ENCODE measurements at regions not wholly inside any gene's neighbourhood (a gene's known extent, or its start where the extent isn't known, plus 50 kb on each side); places are given as distances from the start of the nearest gene placed in this dataset.

DNA sequence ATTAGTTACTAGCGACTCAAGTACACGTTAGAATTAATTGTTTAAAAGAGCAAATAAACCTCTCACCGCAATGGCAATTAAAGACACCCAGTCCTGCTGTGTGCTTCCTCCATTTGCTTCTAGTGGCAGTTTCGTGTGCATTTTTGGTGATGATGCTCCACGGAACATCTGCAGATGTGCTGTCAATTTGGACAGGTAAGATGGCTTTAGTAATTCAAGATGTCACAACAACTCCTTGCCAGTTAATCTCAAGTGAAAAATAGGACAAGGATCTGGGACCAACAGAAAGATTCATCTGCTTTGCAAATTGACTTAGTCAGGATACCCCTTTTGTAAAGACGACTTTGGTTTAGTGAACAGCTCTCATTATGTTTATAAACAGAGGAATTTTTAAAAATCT is 320.9 kb downstream of the GABRB3 start:
- TF ChIP-seq, protein P1, sequence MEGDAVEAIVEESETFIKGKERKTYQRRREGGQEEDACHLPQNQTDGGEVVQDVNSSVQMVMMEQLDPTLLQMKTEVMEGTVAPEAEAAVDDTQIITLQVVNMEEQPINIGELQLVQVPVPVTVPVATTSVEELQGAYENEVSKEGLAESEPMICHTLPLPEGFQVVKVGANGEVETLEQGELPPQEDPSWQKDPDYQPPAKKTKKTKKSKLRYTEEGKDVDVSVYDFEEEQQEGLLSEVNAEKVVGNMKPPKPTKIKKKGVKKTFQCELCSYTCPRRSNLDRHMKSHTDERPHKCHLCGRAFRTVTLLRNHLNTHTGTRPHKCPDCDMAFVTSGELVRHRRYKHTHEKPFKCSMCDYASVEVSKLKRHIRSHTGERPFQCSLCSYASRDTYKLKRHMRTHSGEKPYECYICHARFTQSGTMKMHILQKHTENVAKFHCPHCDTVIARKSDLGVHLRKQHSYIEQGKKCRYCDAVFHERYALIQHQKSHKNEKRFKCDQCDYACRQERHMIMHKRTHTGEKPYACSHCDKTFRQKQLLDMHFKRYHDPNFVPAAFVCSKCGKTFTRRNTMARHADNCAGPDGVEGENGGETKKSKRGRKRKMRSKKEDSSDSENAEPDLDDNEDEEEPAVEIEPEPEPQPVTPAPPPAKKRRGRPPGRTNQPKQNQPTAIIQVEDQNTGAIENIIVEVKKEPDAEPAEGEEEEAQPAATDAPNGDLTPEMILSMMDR (IDR thresholded peaks at IDR 0.05; ENCODE audit: insufficient read depth, low read depth, low read length), result no peak
- no peak for DNase-seq (ENCODE audit: low read depth)
- no peak overlapping the region for H3K4me3 ChIP-seq (ENCODE audit: low read depth, low read length)

DNA sequence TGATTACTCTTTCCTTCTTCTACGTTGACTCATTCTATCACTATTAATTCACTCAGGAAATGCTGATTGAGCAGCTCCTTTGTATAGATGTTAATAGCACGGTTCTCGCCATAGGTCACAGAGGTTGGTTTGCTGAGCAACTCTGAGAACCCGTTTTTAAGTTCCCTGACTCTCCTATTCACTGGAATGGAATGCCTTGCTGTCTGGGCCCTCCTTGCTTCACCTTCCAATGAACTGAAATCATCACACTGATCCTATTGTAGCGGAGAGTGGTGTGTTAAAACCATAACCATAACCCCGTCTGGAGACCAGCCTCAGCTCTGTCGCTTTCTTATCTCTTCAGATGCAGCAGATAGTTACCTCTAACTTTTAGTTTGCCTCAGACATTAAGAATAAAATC is 323.6 kb downstream of the GABRB3 start:
- no peak for DNase-seq (ENCODE audit: low read depth)
- TF ChIP-seq, protein P1 (IDR thresholded peaks at IDR 0.05; ENCODE audit: insufficient read depth, low read depth, low read length), result no peak
- no peak overlapping the region for H3K4me3 ChIP-seq (ENCODE audit: low read depth, low read length)

DNA sequence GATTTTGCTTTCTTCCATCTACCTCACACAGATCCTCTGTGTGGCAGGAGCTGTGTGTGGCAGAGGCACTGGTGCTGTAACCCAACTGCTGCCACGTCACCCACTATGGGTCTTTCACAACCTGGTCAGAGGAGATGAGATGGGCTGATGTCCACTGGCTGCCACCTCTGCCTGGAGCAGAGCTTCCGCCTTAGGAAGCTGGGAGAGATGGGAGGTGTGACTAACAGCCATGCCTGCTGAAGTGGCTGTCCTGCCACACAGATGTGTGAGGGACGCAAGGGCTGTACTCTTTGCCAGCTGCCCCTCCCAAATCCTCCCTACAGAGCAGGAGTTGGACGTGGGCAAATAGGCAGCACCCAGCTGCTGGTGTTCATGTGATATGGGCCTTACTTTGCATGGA is 329.5 kb downstream of the GABRB3 start:
- TF ChIP-seq, protein P1 (IDR thresholded peaks at IDR 0.05; ENCODE audit: insufficient read depth, low read depth, low read length), result no peak
- H3K4me3 ChIP-seq (ENCODE audit: low read depth, low read length), result no peak overlapping the region
- no peak for DNase-seq (ENCODE audit: low read depth)

DNA sequence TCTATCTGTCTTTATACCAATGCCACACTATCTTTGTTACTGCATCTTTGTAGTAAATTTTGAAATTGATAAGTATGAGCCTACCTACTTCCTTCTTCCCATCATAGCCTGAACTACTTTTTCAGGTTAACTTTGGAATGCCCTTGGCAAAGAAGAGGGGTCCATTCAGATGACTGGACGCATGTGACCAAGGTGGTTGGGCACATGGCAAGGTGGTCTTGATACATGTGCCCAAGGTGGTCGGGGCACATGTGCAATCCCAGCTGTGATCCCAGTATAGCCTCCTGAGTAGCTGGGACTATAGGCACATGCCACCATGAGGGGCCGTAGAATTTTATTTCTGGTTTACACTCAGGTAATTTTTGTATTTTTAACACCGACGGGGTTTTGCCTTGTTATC is 330.2 kb downstream of the GABRB3 start:
- no peak for DNase-seq (ENCODE audit: low read depth)
- TF ChIP-seq, protein P1 (IDR thresholded peaks at IDR 0.05; ENCODE audit: insufficient read depth, low read depth, low read length), result no peak
- H3K4me3 ChIP-seq (ENCODE audit: low read depth, low read length), result no peak overlapping the region

DNA sequence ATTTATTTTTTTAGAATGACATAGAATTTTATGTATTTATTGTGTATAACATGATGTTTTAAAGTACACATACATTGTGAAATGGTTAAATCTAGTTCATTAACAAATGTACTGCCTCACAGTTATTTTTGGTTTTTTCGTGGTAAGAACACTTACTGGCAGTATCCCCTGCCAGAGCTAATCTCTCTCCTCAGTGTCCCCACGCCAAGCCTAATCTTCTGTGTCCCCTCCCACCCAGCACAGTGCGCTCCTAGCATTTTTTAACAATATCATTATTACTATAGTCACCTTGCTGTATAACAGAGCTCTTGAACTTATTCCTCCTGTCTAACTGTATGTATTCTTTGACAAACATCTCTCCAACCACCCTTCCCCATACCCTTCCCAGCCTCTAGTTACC is 333.2 kb downstream of the GABRB3 start:
- TF ChIP-seq, protein P1 (IDR thresholded peaks at IDR 0.05; ENCODE audit: insufficient read depth, low read depth, low read length), result no peak
- no peak overlapping the region for H3K4me3 ChIP-seq (ENCODE audit: low read depth, low read length)
- DNase-seq (ENCODE audit: low read depth), result no peak

DNA sequence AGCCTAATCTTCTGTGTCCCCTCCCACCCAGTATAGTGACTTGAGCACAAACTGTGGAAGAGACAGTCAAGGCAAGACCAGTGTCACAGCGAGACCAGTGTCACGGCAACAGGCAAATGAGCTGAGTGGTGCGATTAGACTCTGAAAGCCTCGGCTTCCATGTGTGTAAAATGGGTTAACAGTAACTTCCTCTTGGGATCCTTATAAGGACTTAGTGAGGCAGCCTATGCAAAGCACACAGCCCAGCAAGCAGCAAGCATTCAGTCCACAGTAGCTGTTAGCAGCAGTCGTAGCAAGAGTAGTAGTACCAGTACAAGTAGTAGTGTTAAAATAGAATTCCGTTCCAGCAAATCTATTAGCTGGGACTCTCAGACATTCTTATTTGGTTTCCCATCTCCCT is 334.1 kb downstream of the GABRB3 start:
- DNase-seq (ENCODE audit: low read depth), result no peak
- TF ChIP-seq, protein P1 (IDR thresholded peaks at IDR 0.05; ENCODE audit: insufficient read depth, low read depth, low read length), result no peak
- H3K4me3 ChIP-seq (ENCODE audit: low read depth, low read length), result no peak overlapping the region

DNA sequence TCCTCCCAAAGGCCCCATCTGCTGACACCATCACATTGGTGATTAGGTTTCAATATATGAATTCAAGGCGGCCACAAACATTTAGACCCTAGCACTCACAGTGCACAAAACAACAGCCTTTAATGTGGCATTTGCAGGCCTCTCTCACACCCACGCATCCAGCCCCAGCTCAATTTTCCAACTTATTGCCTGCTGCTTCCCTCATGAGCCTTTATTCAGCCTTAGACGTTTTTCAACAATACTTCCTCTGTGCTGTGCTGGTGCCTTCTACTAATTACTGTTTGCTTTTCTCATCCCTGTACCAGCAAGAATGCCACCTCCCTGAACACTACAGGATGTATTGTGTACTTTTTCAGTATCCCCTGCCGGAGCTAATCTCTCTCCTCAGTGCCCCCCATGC is 334.6 kb downstream of the GABRB3 start:
- TF ChIP-seq, protein P1 (IDR thresholded peaks at IDR 0.05; ENCODE audit: insufficient read depth, low read depth, low read length), result no peak

More for the DNA sequence above, 334.6 kb downstream of the GABRB3 start:
- no peak for DNase-seq (ENCODE audit: low read depth)
- H3K4me3 ChIP-seq (ENCODE audit: low read depth, low read length), result no peak overlapping the region

Data from fibroblast of villous mesenchyme (primary cell).